KBM-7 (cell line): ENCODE measurements at regions not wholly inside any gene's neighbourhood (a gene's known extent, or its start where the extent isn't known, plus 50 kb on each side); places are given as distances from the start of the nearest gene placed in this dataset.

Source experiments
- DNase-seq: peaks from one replicate; pipeline ENCODE4 v3.0.0-alpha.2; 2015
- in situ Hi-C: fragments of 300-500 bp; cut with MboI; formaldehyde crosslinking; loops from 2 replicates; pipeline ENCODE4 v1.14.3; 2020; ENCODE audit warnings: low sequenced_read_pairs, low pct_unique_long_range_greater_than_20kb, mixed read lengths

DNA sequence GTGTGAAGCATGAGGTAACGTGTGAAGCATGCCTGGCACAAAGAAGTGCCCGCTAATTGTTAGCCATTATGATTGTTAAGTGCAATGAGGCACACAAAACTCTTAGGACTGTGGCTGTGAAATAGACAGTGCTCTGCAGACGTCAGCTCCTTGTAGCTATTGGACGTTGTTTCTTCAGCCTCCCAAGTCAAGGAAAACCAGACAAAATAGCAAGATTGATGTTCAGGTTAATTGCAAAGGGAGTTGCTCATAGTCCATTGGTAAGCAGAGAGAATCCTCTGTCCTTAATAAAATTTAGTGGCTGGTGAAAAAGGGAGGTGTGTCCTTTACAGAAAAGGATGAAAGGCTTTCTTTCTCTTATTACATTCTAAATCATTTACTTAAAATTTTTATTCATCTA is 54.6 kb upstream of the MBP start:
- in situ Hi-C loops, result no loop called here
- no peak for DNase-seq

DNA sequence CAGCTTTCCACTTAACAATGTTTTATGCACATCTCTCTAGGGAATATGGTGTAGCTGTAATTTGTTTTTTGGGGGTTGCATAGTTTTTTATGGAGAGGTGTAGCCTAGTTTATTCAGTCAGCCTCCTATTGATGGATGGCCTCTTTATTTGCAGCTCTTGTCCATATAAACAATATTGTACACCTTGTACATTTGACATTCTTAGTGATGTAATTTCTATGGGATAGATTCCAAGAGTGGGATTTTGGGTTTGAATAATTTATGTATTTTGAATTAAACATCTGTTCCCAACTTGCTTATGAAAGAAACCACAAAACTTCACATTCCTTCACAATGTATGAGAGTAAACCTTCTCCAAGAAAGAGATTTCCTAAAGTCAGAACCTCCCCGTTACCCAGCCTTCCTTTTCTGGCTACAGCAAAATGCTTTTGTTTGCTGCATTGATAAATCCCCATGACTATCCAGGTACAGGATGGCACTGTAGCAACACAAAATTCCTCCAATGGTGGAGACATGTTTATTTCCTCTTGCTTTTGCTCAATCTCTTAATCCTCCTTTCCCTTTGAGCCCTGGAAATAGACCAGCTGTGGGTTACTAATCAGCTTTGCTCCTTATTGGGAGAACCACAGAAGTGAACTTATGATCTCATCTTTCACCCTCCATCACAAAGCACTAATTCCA is 58.4 kb upstream of the GALR1 start:
- in situ Hi-C loops, result no loop called here
- no peak for DNase-seq

DNA sequence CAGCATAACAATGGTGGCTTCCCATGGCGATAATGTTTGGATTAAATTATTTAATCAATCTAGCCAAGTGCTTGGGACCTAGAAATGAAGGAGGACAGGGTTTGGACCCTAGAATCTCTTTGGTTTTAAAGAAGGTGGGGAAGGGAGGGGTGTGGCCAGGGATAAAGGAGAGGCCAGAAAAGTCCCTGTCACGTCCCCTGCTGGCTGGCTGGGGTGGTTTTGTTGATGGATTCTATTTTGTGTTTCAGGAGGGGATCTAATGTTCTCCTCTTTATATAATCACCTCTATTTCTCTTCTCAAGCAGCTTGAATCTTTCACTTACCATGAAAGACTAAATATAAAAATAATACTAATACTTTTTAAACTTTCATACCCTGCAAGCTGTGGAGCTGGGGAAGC is 52.6 kb upstream of the GALR1 start:
- DNase-seq, result peak; percentile 21
- in situ Hi-C loops, result no loop called here

DNA sequence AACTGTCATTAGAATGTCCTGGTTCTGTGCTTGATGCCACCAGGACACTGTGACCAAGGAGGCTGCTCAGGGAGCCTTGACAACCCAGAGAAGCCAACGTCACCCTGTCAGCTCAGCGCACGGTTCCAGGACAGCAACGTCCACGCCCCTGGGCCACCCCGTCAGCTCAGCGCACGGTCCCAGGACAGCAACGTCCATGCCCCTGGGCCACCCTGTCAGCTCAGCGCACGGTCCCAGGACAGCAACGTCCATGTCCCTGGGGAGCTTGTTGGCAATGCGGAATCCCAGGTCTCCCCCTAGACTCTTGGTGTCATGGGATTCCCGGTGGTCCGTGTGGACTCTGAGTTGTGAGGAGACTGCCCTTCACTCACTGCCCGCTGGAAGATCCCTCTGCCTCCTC is 51.0 kb upstream of the GALR1 start:
- no peak for DNase-seq
- in situ Hi-C loops, result no loop called here

DNA sequence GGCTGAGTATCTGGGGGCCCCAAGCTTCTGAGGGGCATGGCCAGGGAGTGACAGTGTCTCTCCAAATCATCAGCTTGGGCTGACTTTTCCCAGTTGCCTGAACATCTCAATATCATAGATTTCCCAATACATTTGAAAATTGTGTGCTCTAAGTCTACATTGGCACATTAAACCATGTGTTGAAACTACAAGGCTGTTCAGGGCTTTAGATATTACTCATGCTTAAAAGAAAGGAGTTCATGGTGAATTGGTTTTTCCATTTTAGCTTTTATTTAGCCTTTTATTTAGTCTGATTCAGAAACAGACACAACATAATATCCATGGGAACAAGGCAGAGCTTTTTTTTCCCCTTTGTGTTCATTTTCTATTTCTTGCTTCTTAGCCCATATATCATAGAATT is 49.9 kb upstream of the GALR1 start:
- in situ Hi-C loops, result no loop called here
- no peak for DNase-seq
